GM23248 (cell line): ENCODE measurements at regions not wholly inside any gene's neighbourhood (a gene's known extent, or its start where the extent isn't known, plus 50 kb on each side); places are given as distances from the start of the nearest gene placed in this dataset.

Experiments used
- EZH2 ChIP-seq: fragments of 200-600 bp; sonication (generic); IDR thresholded peaks from 2 replicates; pipeline ENCODE4 v1.6.1; 2018; ENCODE audit warnings: antibody characterized with exemption, mild to moderate bottlenecking; ENCODE audit not compliant: insufficient read depth, poor library complexity, severe bottlenecking
- EZH2phosphoT487 ChIP-seq: fragments of 200-600 bp; sonication (generic); IDR thresholded peaks from 2 replicates; pipeline ENCODE4 v1.6.1; 2018; ENCODE audit warnings: antibody characterized with exemption, moderate library complexity, mild to moderate bottlenecking, low read depth; ENCODE audit not compliant: insufficient read depth

DNA sequence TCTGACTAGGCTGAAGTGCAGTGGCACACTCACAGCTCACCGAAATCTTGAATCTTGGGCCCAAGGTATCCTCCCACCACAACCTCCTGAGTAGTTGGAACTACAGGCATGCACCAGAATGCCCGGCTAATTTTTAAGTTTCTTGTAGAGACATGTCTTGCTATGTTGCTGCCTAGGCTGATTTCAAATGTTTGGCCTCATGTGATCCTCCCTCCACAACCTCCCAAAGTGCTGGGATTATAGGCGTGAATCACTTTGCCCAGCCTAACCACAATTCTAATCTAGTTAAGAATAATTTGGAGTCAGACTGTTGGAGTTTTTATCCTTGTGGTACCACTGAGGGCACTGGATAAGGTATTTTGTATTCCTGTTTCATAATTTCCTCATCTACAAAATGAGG is 317.5 kb upstream of the AGA start:
- TF ChIP-seq EZH2phosphoT487 (no peak), EZH2 (no peak)
